MM.1S (cell line): ENCODE measurements at regions not wholly inside any gene's neighbourhood (a gene's known extent, or its start where the extent isn't known, plus 50 kb on each side); places are given as distances from the start of the nearest gene placed in this dataset.

Experiments
- DNase-seq: peaks from one replicate; pipeline ENCODE4 v3.0.0-alpha.2; 2015
- H2AFZ ChIP-seq: fragments of 300-600 bp; sonication (generic); 2 replicates; pipeline ENCODE4 v1.6.0; 2016; ENCODE audit warnings: antibody characterized with exemption, low read length
- H3F3A ChIP-seq: fragments of 300-600 bp; sonication (generic); 2 replicates; pipeline ENCODE4 v1.6.1; 2016; ENCODE audit warnings: mild to moderate bottlenecking, antibody characterized with exemption, low read length, moderate library complexity, mixed read lengths; ENCODE audit not compliant: insufficient read depth
- H3K27ac ChIP-seq: fragments of 300-600 bp; sonication (generic); 2 replicates; pipeline ENCODE4 v1.5.1; 2016; ENCODE audit warnings: mild to moderate bottlenecking, low read length
- H3K27me3 ChIP-seq: fragments of 300-600 bp; sonication (generic); replicated peaks from 2 replicates; pipeline ENCODE4 v1.6.0; 2016; ENCODE audit warnings: low read length; ENCODE audit not compliant: insufficient read depth
- H3K36me3 ChIP-seq: fragments of 300-600 bp; sonication (generic); replicated peaks from 2 replicates; pipeline ENCODE4 v1.6.1; 2016; ENCODE audit warnings: mild to moderate bottlenecking, low read length, mixed read lengths; ENCODE audit not compliant: insufficient read depth
- H3K4me1 ChIP-seq: fragments of 300-600 bp; sonication (generic); 2 replicates; pipeline ENCODE4 v1.6.1; 2016; ENCODE audit warnings: low read length, mixed read lengths
- H3K4me2 ChIP-seq: fragments of 300-600 bp; sonication (generic); 2 replicates; pipeline ENCODE4 v1.6.0; 2016; ENCODE audit warnings: low read depth, low read length
- H3K4me3 ChIP-seq: fragments of 300-600 bp; sonication (generic); 2 replicates; pipeline ENCODE4 v1.5.1; 2016; ENCODE audit warnings: low read length, mixed read lengths
- H3K79me2 ChIP-seq: fragments of 300-600 bp; sonication (generic); 2 replicates; pipeline ENCODE4 v1.6.1; 2016; ENCODE audit warnings: mixed run types, low read length, mixed read lengths
- H3K9ac ChIP-seq: fragments of 300-600 bp; sonication (generic); 2 replicates; pipeline ENCODE4 v1.6.1; 2016; ENCODE audit warnings: low read length, mixed read lengths
- H3K9me2 ChIP-seq: fragments of 300-600 bp; sonication (generic); replicated peaks from 2 replicates; pipeline ENCODE4 v1.6.1; 2016; ENCODE audit warnings: mild to moderate bottlenecking, low read length, mixed read lengths; ENCODE audit not compliant: insufficient read depth
- H3K9me3 ChIP-seq: fragments of 300-600 bp; sonication (generic); replicated peaks from 2 replicates; pipeline ENCODE4 v1.6.1; 2016; ENCODE audit warnings: mild to moderate bottlenecking, low read length, mixed read lengths; ENCODE audit not compliant: insufficient read depth
- H4K20me1 ChIP-seq: fragments of 300-600 bp; sonication (generic); 2 replicates; pipeline ENCODE4 v1.6.1; 2016; ENCODE audit warnings: mild to moderate bottlenecking, low read length, moderate library complexity, mixed read lengths; ENCODE audit not compliant: insufficient read depth
- EZH2 ChIP-seq: fragments of 300-600 bp; sonication (generic); optimal IDR thresholded peaks from 2 replicates; pipeline ENCODE3; 2017; ENCODE audit warnings: low read depth, mild to moderate bottlenecking, antibody characterized with exemption, low read length, mixed read lengths
- EZH2phosphoT487 ChIP-seq: fragments of 300-600 bp; sonication (generic); IDR thresholded peaks from 2 replicates; pipeline ENCODE4 v1.6.1; 2018; ENCODE audit warnings: antibody characterized with exemption, low read length
- TF ChIP-seq, protein P1 (sequence below): fragments of 300-600 bp; sonication (generic); IDR thresholded peaks from 2 replicates; pipeline ENCODE4 v1.5.1; 2016; ENCODE audit warnings: antibody characterized with exemption, low read length, mixed read lengths

DNA sequence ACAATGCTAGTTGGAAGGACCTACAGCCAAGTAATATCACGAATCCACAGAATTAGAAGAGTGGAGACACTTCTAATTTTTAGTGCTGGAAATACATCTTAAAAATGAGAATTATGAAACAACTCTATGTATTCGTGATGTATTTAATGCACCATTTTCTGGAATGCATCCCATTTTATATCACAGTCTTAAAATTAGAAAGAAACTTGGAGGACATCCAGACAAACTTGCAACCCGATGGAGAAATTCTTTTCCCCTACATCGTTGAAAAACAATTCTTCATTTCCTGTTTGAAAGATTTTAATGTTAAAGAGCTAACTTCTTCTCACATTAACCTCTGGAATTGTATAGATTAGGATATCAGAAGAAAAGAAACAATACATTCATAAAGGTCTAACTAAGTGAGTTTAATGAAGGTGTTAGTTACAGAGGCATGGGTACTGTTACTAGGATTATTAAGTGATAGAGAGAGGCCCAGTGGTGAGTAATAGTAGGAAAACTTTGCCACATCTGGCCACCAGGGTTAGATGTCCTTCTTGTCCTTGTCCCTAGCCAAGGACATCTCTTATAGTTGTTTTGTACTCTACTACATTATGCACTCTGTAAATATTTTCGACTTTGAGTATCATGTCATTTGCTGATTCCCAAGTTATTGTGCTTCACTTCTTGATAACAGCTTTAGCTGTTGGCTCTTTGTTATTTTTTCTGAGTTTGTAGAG is 502.4 kb upstream of the PTCHD4 start:
- Histone ChIP-seq H3K27ac (no peak overlapping the region), H3K9ac (no peak overlapping the region), H3K27me3 (no peaks in the 10 kb centered on the region), H3K9me2 (no peaks in the 10 kb centered on the region), H2AFZ (no peak overlapping the region), H3K79me2 (no peaks in the 10 kb centered on the region), H3K4me1 (no peaks in the 10 kb centered on the region), H3F3A (no peaks in the 10 kb centered on the region), H3K4me3 (no peak overlapping the region), H3K9me3 (no peaks in the 10 kb centered on the region), H3K36me3 (no peaks in the 10 kb centered on the region), H3K4me2 (no peak overlapping the region), H4K20me1 (no peaks in the 10 kb centered on the region)
- TF ChIP-seq EZH2 (no peak), EZH2phosphoT487 (no peak)
- TF ChIP-seq, protein P1, sequence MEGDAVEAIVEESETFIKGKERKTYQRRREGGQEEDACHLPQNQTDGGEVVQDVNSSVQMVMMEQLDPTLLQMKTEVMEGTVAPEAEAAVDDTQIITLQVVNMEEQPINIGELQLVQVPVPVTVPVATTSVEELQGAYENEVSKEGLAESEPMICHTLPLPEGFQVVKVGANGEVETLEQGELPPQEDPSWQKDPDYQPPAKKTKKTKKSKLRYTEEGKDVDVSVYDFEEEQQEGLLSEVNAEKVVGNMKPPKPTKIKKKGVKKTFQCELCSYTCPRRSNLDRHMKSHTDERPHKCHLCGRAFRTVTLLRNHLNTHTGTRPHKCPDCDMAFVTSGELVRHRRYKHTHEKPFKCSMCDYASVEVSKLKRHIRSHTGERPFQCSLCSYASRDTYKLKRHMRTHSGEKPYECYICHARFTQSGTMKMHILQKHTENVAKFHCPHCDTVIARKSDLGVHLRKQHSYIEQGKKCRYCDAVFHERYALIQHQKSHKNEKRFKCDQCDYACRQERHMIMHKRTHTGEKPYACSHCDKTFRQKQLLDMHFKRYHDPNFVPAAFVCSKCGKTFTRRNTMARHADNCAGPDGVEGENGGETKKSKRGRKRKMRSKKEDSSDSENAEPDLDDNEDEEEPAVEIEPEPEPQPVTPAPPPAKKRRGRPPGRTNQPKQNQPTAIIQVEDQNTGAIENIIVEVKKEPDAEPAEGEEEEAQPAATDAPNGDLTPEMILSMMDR: no peak
- no peak for DNase-seq

DNA sequence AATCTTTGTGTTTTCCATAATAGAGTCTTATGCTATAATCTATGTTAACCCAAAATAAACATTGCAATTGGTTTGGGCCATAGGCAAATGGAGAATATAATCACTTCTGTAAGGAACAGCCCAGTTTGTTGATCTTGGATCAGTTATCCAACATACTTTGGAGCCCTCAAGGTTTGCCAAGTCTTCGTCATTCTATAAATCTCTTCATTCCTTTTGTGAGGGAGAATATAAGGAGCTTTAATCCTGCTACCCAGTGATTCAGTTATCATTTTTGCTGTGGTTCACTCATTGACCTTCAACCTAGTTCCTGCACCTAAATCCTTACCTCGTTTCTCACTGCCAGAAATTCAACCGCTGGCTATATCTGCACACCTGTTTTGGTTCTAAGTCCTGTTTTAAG is 500.3 kb upstream of the PTCHD4 start:
- H4K20me1 ChIP-seq: no peaks in the 10 kb centered on the region
- H3K4me1 ChIP-seq: no peaks in the 10 kb centered on the region
- H3K27me3 ChIP-seq: no peaks in the 10 kb centered on the region
- H3K4me2 ChIP-seq: no peak overlapping the region
- H3K79me2 ChIP-seq: no peaks in the 10 kb centered on the region
- no peaks in the 10 kb centered on the region for H3K9me3 ChIP-seq
- no peak for DNase-seq
- H3F3A ChIP-seq: no peaks in the 10 kb centered on the region
- no peak overlapping the region for H3K4me3 ChIP-seq
- H3K36me3 ChIP-seq: no peaks in the 10 kb centered on the region
- no peak overlapping the region for H2AFZ ChIP-seq
- TF ChIP-seq, protein P1: no peak
- TF ChIP-seq EZH2phosphoT487 (no peak), EZH2 (no peak)
- no peak overlapping the region for H3K27ac ChIP-seq
- H3K9me2 ChIP-seq: no peaks in the 10 kb centered on the region
- H3K9ac ChIP-seq: no peak overlapping the region

DNA sequence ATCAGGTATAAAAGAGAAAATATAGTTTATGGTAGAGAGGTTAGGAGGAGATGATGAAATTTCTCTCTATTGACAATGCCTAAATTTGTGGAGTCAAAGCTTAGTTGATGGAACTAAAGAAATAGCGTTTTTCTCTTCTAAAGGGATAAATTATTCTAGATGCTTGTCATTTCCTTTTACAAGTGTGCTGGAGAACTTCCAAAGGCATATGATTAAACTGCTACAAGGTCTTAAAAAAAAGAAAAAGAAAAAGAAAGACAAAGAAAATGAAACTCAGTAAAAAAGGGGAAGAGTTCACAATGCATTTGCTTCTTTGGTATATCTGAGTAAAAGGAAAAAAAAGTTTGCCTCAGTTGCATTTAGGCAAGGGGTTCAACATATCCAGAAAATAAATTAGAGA is 499.8 kb upstream of the PTCHD4 start:
- Histone ChIP-seq H2AFZ (no peak overlapping the region), H3K27ac (no peak overlapping the region), H3K79me2 (no peaks in the 10 kb centered on the region), H3K27me3 (no peaks in the 10 kb centered on the region), H3K4me3 (no peak overlapping the region), H3K36me3 (no peaks in the 10 kb centered on the region), H3F3A (no peaks in the 10 kb centered on the region), H3K4me1 (no peaks in the 10 kb centered on the region), H3K9me2 (no peaks in the 10 kb centered on the region), H4K20me1 (no peaks in the 10 kb centered on the region), H3K4me2 (no peak overlapping the region), H3K9ac (no peak overlapping the region), H3K9me3 (no peaks in the 10 kb centered on the region)
- DNase-seq: no peak
- no peak for TF ChIP-seq EZH2
- TF ChIP-seq EZH2phosphoT487: no peak
- TF ChIP-seq, protein P1: no peak
